Suprapubic skin (tissue), 3 donors: ENCODE measurements at regions not wholly inside any gene's neighbourhood (a gene's known extent, or its start where the extent isn't known, plus 50 kb on each side); places are given as distances from the start of the nearest gene placed in this dataset.

ENCODE experiments used
- POLR2A ChIP-seq, 2 donors: fragments of 450-650 bp; IDR thresholded peaks; one replicate each; pipeline ENCODE4 v1.6.1; 2017; ENCODE audit warnings: antibody characterized with exemption in 2 of 2, mild to moderate bottlenecking in 2 of 2, moderate library complexity in 2 of 2
- TF ChIP-seq, protein P1 (sequence below), 2 donors: fragments of 200-600 bp in 1 of 2; fragments of 450-650 bp in 1 of 2; sonication (generic) in 1 of 2; IDR thresholded peaks; one replicate each; pipeline ENCODE4 v1.5.1; 2016 to 2019; ENCODE audit warnings: antibody characterized with exemption in 2 of 2, mild to moderate bottlenecking in 1 of 2, moderate library complexity in 1 of 2

DNA sequence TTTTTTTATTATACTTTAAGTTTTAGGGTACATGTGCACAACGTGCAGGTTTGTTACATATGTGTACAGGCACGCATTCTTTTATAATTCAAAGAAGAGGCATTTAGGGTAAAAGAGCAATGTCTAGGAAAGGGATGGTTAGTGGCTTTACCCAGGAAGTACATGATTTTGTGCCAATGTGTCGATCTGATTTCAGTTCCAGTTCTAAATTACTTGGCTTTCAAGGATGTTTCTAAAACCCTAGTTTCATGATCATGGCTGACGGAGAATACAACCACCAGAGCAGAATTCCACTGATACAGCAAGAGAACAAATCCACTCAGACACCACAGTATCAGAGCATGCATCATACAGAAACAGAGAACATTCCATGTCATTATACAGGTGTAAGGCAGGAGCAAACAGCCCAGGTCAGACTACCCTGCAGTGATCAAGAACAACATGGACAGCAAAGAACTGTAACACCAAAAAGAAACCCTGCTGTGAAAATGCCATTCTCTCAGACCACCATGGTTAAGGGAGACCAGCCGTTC, 116.7 kb upstream of the STK17B start:
- TF ChIP-seq POLR2A (IDR thresholded peaks at IDR 0.05) = no peak
- TF ChIP-seq, protein P1, sequence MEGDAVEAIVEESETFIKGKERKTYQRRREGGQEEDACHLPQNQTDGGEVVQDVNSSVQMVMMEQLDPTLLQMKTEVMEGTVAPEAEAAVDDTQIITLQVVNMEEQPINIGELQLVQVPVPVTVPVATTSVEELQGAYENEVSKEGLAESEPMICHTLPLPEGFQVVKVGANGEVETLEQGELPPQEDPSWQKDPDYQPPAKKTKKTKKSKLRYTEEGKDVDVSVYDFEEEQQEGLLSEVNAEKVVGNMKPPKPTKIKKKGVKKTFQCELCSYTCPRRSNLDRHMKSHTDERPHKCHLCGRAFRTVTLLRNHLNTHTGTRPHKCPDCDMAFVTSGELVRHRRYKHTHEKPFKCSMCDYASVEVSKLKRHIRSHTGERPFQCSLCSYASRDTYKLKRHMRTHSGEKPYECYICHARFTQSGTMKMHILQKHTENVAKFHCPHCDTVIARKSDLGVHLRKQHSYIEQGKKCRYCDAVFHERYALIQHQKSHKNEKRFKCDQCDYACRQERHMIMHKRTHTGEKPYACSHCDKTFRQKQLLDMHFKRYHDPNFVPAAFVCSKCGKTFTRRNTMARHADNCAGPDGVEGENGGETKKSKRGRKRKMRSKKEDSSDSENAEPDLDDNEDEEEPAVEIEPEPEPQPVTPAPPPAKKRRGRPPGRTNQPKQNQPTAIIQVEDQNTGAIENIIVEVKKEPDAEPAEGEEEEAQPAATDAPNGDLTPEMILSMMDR (IDR thresholded peaks at IDR 0.05) = no peak
